GM21576 (cell line): ENCODE measurements at regions not wholly inside any gene's neighbourhood (a gene's known extent, or its start where the extent isn't known, plus 50 kb on each side); places are given as distances from the start of the nearest gene placed in this dataset.
"Not testable (repeated sequence)": the region's sequence is repeated elsewhere in the genome, so short reads cannot be mapped to it uniquely, and the experiment has no call there.

Source experiments
- ATAC-seq: cut with Tn5 transposase; IDR thresholded peaks from one replicate; pipeline ENCODE4 v1.9.1; 2021; ENCODE audit warnings: mild to moderate bottlenecking, moderate library complexity; ENCODE audit not compliant: unreplicated experiment

GRCh38 chr6:67608099-67608749 lies 1026.9 kb upstream of the ADGRB3 start:
- ATAC-seq = no peak

- ATAC-seq = no peak
Observed at GRCh38 chr6:67606906-67607828, 1027.9 kb upstream of the ADGRB3 start.

GRCh38 chr6:67594366-67594765 lies 1040.7 kb upstream of the ADGRB3 start:
- ATAC-seq = no peak

- ATAC-seq = no peak
Observed at GRCh38 chr6:67593247-67593646, 1041.8 kb upstream of the ADGRB3 start.

GRCh38 chr6:67591910-67592309 lies 1043.2 kb upstream of the ADGRB3 start:
- ATAC-seq = no peak

- ATAC-seq = no peak
Observed at GRCh38 chr6:67567842-67568241, 1067.2 kb upstream of the ADGRB3 start.

- ATAC-seq = no peak
Observed at GRCh38 chr6:67563671-67564070, 1071.4 kb upstream of the ADGRB3 start.

GRCh38 chr6:67560068-67560467 lies 1075.0 kb upstream of the ADGRB3 start:
- no peak for ATAC-seq

- no peak for ATAC-seq
Observed at GRCh38 chr6:67558985-67559384, 1076.1 kb upstream of the ADGRB3 start.

GRCh38 chr6:67544851-67545452 lies 1090.1 kb upstream of the ADGRB3 start:
- no peak for ATAC-seq

GRCh38 chr6:67541586-67541985 lies 1093.5 kb upstream of the ADGRB3 start:
- no peak for ATAC-seq

GRCh38 chr6:67538032-67538431 lies 1097.0 kb upstream of the ADGRB3 start:
- ATAC-seq = no peak

GRCh38 chr6:67535946-67536345 lies 1099.1 kb upstream of the ADGRB3 start:
- no peak for ATAC-seq

- no peak for ATAC-seq
Observed at GRCh38 chr6:67506352-67506751, 1128.7 kb upstream of the ADGRB3 start.

GRCh38 chr6:67501755-67502154 lies 1133.3 kb upstream of the ADGRB3 start:
- ATAC-seq = no peak

GRCh38 chr6:67497749-67498148 lies 1137.3 kb upstream of the ADGRB3 start:
- ATAC-seq = no peak

- no peak for ATAC-seq
Observed at GRCh38 chr6:67496191-67496590, 1138.9 kb upstream of the ADGRB3 start.

GRCh38 chr6:67493682-67494081 lies 1141.4 kb upstream of the ADGRB3 start:
- no peak for ATAC-seq

- no peak for ATAC-seq
Observed at GRCh38 chr6:67475700-67476099, 1159.4 kb upstream of the ADGRB3 start.

GRCh38 chr6:67467341-67467740 lies 1167.7 kb upstream of the ADGRB3 start:
- ATAC-seq = no peak

- not testable (repeated sequence) for ATAC-seq
Observed at GRCh38 chr6:67462725-67463124, 1172.4 kb upstream of the ADGRB3 start.

- ATAC-seq = no peak
Observed at GRCh38 chr6:67459556-67459955, 1175.5 kb upstream of the ADGRB3 start.
